Suppressor macrophage (primary cell): ENCODE measurements at regions not wholly inside any gene's neighbourhood (a gene's known extent, or its start where the extent isn't known, plus 50 kb on each side); places are given as distances from the start of the nearest gene placed in this dataset.

Source experiments
- DNase-seq, 4 experiments: peaks; one replicate each; pipeline ENCODE4 v3.0.0-alpha.2; 2020 to 2022

DNA sequence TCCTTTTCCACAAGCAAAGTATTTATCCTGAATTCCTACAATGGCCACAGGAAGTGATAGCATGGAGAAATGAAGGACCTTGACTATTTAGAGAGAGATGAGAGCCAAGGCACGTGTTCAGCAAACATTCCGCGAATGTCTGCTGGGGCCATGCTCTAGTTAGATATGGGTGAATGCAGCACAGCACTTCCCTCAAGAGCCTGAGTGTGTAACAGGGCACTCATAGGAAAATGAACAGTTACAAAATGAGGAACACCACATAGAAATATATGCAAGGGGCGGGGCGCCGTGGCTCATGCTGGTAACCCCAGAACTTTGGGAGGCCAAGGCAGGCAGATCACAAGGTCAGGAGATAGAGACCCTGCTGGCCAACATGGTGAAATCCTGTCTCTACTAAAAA, 406.9 kb downstream of the NR2F2 start:
- peak; percentile 40 to 50 (median 44) for DNase-seq

DNA sequence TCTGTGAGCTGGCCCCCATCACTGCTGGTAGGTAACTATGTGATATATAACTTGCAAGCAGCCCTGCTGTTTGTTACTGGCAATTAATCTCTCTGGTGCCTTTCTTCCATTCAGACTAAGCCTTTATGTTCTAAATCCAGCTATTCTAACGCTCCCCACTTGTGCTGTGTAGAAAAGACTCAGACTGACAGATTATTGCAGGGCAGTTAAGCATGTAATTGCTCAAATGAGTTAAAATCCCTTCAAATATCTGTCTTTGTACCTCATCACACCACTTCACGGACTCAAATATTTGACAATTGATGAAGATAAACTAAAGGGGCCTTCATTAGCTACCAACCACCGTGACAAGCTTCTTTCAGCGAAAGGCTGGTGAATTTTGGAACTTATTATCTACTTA, 416.2 kb downstream of the NR2F2 start:
- no peak for DNase-seq

DNA sequence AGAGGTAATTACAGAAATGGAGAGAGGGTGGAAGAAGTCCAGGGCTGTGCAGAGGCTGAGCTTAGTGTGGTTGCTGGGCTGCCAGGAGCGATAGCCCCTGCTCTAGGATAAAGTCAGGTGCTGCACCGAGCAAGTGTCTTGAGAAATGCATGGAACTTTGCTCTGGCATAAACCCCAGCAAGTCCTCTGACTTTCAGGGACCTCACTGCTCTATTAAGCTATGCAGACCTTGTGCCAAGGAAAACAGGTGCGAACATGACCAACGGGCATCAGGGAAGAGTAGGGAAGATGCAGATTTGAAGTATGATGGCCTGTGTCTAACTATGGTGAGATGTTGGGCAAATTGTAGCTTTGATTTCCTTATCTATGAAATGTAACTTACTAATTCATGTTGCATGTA, 416.8 kb downstream of the NR2F2 start:
- no peak for DNase-seq

DNA sequence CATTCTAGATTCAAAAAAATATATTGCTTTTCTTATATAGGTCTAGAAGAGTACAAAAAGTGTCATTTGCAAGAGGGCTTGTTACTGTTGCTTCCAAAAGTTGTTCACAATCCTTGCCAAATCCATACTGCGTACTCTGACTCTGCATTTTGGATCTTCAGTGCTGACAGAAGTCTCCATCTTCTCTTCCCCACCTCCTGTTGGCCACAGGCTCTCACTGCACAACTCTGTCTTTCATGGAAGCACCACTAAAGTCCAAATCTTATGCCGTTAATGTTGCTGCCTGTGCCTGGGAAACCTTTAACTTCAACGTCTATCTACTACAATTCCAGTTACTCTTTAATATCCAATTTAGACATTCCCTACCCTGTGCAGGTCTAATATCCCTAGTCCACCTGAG, 419.9 kb downstream of the NR2F2 start:
- DNase-seq, result no peak

DNA sequence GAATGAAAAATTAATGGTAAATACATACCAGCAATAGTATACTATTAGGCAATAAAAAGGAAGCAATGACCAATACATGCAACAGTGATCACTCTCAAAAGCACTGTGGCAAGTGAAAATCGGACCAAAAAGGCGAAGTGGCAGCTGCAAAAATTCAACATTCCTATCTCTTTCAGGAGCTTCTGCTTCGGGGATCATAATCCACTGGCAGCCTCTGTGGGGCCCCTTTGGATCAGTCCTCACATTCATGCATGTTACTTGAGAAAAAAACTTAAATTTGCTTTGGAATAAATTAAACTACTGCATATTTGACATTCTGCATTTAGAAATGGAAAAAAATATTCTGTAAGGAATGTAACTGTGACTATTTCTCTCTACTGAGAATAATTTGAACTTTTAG, 425.6 kb downstream of the NR2F2 start:
- no peak for DNase-seq

DNA sequence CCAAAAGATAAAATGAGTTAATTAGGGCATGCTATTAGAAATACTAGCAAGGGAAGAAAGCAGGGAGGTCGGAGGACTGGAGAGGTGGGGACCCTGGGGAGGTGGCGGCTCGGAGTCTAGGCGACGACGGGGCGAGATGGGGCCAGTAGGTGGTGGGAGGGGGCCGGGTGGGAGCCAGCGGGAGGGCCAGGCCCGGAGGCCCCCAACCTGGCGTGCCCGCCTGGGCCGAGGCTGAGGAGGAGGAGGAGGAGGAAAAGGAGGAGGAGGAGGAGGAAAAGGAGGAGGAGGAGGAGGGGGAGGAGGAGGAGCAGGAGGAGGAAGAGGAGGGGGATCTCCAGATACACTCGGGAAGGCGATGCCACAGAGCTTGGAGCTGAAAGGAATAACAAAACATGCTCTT, 426.2 kb downstream of the NR2F2 start:
- DNase-seq, result no peak

DNA sequence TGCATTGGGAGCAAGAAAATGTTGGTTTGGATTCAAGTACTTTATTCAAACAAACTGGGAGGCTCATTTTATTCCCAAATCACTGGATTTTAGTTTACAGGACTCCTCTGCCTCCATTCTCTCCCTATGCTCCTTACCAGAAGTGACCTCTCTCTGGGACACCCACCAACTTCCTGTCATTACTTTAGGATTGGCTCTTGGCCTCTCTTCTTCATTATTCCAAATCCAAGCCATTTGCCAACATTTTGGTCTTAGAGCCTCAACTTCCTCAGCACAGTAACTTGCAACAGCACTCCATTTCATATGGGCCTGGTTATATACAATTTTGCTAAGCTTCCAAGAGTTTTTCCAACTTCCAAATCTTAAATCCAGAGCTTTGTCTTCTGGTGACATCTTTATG, 432.1 kb downstream of the NR2F2 start:
- no peak for DNase-seq

DNA sequence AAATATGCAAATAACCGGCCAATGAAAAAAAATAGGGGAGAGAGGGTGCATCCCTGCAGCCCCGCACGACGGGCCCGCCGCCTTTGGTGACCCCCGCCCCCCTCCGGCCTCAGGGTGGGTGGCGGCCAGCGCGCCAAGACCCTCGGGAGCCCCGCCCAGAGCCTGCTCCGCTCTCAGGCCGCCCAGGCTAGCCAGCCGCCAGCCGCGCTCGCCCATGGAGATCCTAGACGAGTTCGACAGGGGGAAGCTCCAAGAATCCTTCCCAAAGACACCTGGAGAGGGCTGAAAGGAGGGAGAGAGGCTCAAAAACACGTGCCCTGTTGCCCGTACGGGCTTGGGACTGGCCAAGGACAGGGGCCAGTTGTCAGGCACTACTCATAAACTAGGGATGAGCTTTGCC, 434.0 kb downstream of the NR2F2 start:
- no peak for DNase-seq

DNA sequence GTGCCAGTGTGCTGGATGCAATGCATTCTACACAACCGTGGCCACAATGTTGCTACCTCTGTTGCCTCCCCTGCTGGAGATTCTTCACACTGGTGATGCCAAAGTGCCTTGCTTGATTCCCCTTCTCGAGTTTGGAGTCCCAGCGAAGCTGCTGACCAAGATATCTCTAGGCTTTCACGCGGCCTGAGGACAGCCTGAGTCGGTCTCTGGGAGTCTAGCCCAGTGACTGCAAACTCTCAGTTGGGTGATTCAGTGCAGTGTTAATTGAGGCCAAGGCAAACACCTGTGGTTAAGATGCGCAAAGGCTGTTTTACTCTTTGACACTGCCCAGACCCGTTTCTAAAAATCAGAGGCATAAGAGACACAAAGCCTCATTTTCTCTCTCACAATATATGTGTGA, 434.4 kb downstream of the NR2F2 start:
- no peak for DNase-seq

DNA sequence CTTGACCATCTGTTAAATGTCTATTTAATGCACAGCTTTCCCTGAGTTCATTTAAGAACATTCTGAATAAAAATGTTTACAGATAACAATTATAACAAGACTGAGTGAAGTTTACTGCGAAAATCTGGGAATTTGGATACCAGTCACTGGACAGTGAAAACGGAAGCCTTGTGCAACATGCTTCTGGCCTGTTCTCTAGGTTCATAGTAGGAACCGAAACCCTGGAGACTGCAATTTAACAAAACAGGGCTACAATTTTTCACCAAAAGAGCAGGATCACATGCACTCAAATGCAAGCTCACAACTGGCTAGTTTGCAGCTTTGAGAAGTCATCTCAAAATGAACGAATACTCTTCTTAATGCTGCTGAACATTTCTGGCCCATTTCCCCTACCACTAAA, 435.9 kb downstream of the NR2F2 start:
- DNase-seq, result peak; percentile 49 to 67 (median 56)

DNA sequence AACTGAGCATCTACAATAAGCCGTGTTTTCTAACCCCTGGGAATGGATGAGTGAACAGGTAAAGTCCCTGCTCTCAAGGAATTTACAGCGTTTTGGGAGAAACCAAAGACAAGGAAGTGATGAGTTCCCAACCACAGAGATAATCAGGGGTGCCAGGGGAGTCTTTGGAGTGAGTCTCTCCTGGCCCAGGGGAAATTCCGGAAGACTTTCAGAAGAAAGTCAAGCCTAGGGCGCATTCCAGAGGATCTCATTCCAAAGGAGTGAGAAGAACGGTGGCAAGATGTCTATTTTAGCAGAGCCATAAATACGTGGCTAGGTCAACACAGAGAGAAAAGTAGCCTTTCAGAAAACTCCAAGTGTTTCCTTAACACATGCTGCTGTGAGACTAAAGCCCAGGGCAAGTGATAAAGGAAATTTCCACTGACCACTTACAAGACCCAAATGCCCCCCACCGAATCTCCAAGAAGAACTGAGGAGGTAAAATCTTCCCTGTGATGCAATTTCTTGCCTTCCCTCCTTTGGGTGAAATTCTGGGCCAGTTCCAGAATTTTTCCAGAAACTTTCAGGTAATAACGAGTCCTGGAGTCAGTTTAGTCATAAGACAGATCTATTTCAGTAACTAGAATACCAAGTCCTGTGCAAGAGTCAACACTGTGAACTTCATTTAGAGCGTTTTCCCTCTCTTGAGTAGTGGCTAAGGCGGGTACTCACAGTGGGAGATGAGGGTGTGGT, 437.4 kb downstream of the NR2F2 start:
- DNase-seq, result no peak

DNA sequence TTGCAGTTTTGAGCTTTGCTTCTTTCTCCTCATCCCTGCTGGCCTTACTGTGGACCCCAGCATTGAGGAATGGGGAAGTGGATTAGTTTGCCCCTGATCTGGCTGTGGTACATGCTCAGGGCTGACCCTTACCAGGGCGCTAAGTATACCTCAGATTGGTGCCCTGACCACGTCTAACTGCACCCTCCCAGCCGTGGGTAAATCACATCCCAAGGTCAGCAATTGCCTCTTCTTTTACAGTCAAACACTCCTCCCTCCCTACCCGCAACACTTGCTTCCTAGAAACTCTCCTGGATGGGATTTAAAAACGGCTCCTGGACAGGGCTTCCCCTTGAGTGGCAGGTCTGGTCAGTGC, 437.9 kb downstream of the NR2F2 start:
- DNase-seq, result no peak

DNA sequence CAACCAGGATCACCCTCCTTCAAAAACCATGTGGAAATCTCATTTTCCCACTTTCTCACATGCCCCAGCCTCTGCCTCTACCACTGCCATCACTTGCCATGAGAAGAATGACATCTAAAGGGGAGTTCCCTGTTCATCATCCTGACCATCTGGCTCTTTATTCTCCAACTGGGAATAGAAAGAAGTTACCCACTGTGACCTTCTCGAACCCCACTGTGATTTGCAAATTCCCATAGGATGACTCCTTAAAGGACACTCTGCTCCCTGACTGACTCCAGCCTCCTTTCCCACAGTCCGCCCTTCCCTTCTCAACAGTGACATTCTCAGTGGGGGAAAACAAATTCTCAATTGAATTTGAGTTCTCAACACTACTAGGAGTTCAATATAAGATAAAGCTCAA, 440.5 kb downstream of the NR2F2 start:
- DNase-seq, result no peak

DNA sequence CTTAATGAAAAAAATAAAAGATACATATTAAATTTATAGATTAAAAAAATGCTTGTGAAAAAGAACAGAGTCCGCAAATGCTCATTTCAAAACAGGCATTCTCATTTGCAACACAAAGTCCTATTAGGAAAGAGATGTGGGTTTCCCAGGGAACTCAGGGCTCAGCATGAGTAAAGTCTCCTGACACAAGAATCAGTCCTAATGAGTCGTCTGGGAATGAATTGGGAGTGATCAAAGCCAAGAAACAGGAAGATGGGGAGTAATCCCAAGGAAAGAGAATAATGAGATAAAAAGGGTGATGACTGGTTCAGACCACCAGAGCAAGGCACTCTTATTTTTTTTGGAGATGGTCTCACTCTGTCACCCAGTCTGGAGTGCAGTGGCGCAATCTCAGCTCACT, 443.7 kb downstream of the NR2F2 start:
- DNase-seq, result no peak

DNA sequence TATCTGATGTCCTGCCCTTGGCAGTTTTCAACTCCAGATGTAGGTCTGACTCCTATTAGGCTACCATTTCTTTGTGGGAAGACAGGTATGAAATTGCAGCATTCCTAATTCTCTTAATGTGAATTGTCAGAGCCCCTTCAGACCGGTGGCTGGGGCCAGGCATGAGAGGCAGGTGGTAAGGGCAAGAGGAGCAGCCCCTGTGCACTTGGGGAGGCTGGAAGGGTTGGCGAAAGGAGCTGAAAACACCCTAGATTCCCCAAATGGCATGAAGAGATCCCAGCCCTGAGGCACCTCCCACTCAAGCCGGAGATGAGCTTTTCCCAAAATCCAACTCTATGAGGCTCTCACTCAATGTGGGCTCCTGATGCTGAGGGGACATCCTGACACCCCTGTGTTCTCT, 453.2 kb downstream of the NR2F2 start:
- no peak for DNase-seq

DNA sequence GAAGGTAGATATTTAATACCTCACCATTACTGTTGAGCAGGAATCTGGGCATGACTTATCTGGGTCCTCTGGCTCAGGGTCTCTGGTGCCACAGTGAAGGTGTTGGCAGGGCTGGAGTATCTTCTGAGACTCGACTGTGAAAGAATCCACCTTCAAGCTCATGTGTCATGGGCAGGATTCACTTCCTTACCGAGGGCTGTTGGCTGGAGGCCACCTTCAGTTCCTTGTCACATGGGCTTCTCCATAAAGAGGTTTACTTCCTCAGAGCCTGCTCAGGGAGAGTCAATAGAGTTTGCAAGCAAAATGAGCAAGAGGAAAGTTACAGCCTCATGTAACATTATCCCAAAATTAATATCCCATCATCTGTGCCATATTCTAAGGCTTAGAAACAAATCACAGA, 459.5 kb downstream of the NR2F2 start:
- peak; percentile 43 to 68 (median 54) for DNase-seq

DNA sequence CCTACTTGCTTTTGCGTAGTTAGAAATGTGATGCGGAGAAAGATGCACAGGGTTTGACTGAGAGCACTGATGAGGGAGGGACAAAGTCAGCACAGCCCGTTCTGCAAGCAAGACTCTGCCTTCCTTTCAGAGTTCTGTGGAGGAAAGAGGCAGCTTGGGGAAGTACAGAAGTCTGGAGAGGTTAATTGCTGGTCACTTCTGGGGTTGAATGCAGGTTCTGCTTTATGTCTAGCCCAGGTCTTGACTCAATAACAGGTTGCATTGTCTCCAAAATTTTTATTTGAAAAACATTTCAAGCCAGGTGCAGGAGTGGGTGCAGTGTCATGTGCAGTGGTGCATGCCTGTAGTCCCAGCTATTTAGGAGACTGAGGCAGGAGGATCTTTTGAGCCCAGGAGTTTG, 461.7 kb downstream of the NR2F2 start:
- peak in 2 of 4 experiments; percentile 6 to 9 for DNase-seq

DNA sequence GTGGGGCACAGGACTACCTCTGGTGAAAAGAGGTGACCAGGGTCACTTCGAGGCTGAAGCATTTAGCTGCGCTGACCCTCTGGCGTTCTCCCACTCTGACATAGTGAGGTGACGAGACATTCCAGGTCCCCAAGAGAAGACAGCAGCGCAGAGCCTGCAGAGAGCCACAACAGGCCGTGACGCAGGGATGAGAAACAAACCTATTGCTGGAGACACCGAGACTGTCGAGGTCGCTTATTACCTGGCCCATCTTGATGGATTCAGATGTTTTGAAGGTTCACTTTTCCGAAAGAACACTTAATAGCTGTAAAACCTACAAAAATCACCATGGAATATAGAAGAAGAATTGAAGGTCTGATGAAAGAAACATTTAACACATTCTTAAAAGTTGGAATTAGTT, 466.3 kb downstream of the NR2F2 start:
- no peak for DNase-seq

DNA sequence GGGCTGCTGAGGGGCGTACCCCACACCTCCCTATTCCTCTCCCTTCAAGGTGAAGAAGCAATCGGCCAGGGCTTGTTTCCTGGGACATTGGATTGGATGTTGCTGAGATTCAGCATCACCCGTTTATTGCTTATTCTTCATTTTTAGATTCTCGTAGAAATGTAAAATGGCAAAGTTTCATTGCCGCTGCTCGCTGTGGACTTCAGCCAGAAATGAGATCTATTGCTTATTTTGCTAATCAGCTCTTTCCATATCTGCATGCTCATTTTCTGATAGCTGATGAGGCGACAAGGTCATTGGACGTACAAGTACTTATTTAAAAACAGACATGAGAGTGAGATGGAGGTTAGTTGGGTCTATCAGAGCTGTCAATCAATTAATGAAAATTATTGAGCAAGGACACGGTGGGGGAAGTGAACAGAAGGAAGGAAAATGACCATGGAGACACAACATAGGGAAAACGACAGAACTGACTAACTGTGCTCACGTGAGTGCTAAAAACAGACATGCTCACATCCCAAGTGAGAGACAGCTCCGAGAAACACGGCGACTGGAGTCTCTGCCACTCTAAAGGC, 471.2 kb downstream of the NR2F2 start:
- no peak for DNase-seq

DNA sequence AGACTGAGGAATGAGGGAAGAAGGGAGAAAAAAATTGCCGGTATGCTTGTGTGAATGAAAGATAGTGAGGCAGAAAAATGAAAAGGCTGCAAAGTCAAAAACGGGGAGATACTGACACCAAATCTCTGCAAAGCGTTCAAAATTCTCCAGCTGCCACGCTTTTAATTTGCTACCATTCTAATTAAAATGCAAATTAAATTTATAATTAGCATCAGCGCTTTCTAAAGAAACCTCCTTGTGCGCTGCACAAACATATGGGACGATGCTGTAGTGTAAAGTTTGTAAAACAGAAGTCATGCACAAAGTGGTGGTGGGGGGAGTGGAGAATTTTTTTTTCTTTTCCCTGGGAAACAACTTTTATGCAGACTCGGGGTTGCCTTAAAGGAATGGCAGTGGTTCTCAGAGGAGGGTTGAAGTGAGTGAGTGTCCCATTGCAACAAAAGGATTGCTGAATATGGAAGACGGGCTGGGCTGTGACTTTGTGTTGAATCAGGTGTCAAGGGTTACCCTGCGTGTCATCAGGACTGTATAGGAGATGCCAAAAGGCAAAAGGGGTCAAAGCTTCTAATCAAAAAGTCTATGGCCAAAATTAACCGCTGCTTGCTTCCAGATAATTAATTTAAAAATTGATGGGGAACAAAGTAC, 472.2 kb downstream of the NR2F2 start:
- no peak for DNase-seq

DNA sequence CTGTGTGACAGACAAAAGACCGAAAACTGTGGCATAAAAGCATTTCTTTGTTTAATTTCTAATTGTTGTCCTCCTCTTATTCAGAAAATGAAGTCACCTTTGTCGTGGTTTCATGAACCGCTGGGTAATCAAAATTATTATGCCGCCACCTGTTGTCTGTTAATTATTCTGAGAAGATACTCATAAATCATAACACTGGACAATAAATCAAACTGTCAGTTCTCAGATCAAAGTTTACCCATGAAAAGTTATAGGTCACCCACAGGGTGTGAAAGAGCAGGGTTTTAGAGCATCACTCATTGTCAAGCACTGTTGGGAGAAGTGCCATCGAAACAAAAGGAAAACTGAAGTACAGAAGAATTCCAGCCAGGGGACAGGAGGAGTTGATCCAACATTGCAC, 474.3 kb downstream of the NR2F2 start:
- DNase-seq, result no peak

DNA sequence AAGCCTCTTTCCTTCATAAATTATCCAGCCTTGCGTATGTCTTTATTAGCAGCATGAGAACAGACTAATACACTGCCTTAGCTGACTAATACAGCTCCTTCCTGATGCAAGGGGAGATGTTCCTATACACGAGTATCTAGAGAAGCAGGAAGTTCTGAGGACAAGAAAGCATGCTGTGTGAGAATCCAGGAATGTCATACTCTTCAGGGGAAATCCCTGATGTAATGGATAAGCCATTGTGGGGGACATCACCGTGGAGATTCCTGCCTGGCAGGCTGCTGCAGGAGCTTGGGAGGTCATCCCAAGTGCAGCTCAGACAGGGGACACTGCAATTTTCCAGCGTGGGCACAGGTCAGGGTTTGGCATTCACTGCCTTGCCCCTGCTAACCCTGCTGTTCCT, 476.9 kb downstream of the NR2F2 start:
- DNase-seq, result no peak

DNA sequence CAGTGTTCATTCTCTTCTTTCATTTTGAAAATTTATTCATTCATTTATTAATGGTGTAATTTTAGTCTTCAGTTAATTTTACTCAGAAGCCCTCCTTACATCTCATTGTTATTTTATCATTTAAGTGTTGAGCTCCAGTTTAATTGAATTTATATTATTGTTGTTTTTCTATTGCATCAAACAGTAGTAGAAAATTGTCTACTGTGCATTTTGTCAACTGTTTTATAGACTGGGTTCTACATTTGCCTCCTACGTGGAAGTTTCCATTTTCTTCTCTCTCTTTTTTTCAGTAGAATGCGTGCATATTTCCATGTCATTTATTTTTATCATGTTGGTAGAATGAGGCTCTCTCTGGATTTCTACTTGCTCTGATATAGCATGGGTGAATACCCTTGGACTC, 487.4 kb downstream of the NR2F2 start:
- DNase-seq, result no peak

DNA sequence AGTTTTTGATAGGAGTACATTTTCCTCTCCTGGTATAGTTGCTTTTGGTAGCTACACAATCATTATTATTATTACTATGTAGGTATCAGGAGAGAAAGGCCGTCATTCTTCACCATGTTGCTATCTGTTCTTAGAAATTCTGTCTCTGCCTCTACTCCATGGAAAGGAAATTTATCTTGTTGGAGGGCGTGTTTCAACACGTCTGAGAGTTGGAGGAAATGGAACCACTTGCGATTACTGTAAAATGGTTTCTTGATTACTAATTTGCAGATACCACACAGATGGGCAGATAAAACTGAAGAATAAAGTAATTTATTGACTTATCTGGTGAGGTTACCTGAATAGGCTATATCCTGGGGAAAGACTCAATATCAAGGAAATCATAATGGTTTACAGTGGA, 488.4 kb downstream of the NR2F2 start:
- no peak for DNase-seq

DNA sequence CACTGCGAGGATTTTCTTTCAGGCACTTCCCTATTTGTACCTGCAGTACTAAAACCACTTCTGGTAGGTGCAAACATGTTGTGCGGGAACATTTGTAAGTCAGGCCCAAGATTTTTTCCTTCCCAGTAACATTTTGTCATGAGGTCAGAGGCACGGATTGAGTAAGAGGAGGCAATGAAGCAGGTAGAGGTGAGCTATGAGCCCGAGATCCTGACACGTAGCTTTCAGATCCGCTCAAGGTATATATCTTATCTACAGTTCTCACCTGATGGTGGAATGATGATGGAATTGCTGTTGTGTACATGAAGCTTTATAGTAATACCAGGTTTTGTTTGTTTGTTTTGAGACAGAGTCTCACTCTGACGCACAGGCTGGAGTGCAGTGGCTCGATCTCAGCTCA, 497.5 kb downstream of the NR2F2 start:
- DNase-seq, result no peak
